ENCODE measurements at regions not wholly inside any gene's neighbourhood (a gene's known extent, or its start where the extent isn't known, plus 50 kb on each side); places are given as distances from the start of the nearest gene placed in this dataset.
"Not testable (repeated sequence)": the region's sequence is repeated elsewhere in the genome, so short reads cannot be mapped to it uniquely, and the experiment has no call there.

- DNase-seq, result no peak
Observed at GRCh38 chr2:2502201-2502549, 171.1 kb upstream of the MYT1L start.

GRCh38 chr2:2501454-2502200, 170.6 kb upstream of the MYT1L start:
- no peak for DNase-seq

- DNase-seq, result no peak
Observed at GRCh38 chr2:2495606-2496005, 164.5 kb upstream of the MYT1L start.

- no peak for DNase-seq
Observed at GRCh38 chr2:2493496-2493895, 162.4 kb upstream of the MYT1L start.

GRCh38 chr2:2492800-2493199, 161.7 kb upstream of the MYT1L start:
- no peak for DNase-seq

- no peak for DNase-seq
Observed at GRCh38 chr2:2491964-2492363, 160.9 kb upstream of the MYT1L start.

GRCh38 chr2:2484301-2484700, 153.2 kb upstream of the MYT1L start:
- DNase-seq, result no peak

GRCh38 chr2:2482851-2483250, 151.8 kb upstream of the MYT1L start:
- no peak for DNase-seq

- no peak for DNase-seq
Observed at GRCh38 chr2:2472881-2473280, 141.8 kb upstream of the MYT1L start.

GRCh38 chr2:2472044-2472443, 141.0 kb upstream of the MYT1L start:
- no peak for DNase-seq

GRCh38 chr2:2466534-2466933, 135.5 kb upstream of the MYT1L start:
- DNase-seq, result no peak

- no peak for DNase-seq
Observed at GRCh38 chr2:2464643-2465042, 133.6 kb upstream of the MYT1L start.

- DNase-seq, result no peak
Observed at GRCh38 chr2:2464094-2464493, 133.0 kb upstream of the MYT1L start.

GRCh38 chr2:2456721-2457120, 125.6 kb upstream of the MYT1L start:
- DNase-seq, result no peak

GRCh38 chr2:2455151-2455550, 124.1 kb upstream of the MYT1L start:
- DNase-seq, result no peak

GRCh38 chr2:2452961-2453360, 121.9 kb upstream of the MYT1L start:
- DNase-seq, result no peak

GRCh38 chr2:2451275-2451674, 120.2 kb upstream of the MYT1L start:
- DNase-seq, result not testable (repeated sequence)

- DNase-seq, result no peak
Observed at GRCh38 chr2:2448178-2448577, 117.1 kb upstream of the MYT1L start.

- no peak for DNase-seq
Observed at GRCh38 chr2:2422621-2423020, 91.5 kb upstream of the MYT1L start.

- DNase-seq, result no peak
Observed at GRCh38 chr2:2413525-2413924, 82.5 kb upstream of the MYT1L start.

- no peak for DNase-seq
Observed at GRCh38 chr2:2410987-2411386, 79.9 kb upstream of the MYT1L start.

GRCh38 chr2:2409481-2409880, 78.4 kb upstream of the MYT1L start:
- no peak for DNase-seq

- DNase-seq, result no peak
Observed at GRCh38 chr2:2405780-2406179, 74.7 kb upstream of the MYT1L start.

GRCh38 chr2:2400286-2401038, 69.4 kb upstream of the MYT1L start:
- DNase-seq, result no peak

- no peak for DNase-seq
Observed at GRCh38 chr2:2399396-2399795, 68.3 kb upstream of the MYT1L start.

Data from activated naive CD4-positive, alpha-beta T cell treated with Interleukin-2 at 50 U/mL for 16 hours (primary cell).